ENCODE measurements at regions not wholly inside any gene's neighbourhood (a gene's known extent, or its start where the extent isn't known, plus 50 kb on each side); places are given as distances from the start of the nearest gene placed in this dataset.
A peak's percentile ranks its signal among the peaks of the same experiment; 100 is the strongest.

DNA sequence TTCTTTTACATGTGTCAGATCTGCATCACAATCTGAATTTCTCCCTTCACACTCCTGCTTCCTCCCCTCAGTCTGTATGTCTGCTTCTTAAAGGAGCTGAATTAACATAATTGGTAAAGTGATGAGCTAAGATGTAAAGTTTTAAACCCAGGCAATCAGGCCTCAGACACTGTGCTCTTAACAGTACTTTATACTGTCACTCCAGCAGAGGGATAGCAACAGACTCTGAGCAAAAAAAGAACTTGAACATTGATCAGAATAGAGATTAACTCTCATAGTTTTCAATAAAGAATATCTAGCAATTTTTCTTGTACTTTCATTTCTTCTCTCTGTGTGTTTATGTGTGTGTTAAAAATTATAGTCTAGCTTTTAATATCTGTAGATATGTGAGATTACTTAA is 110.3 kb downstream of the DUSP10 start:
- Mint-ChIP-seq H3K9me3 (no peaks in the 10 kb centered on the region), H3K27ac (peak overlapping the region in 1 of 7 donors; percentile 52), H3K27me3 (ENCODE audit: low read depth in 3 of 3) (peaks cover 0 to 2% (median 0%) of the 10 kb centered on the region in 3 donors), H3K36me3 (no peaks in the 10 kb centered on the region), H3K4me3 (no peak overlapping the region), H3K4me1 (no peaks in the 10 kb centered on the region)
- Histone ChIP-seq H2AFZ (ENCODE audit: insufficient read depth, low read depth, low read length, poor library complexity, severe bottlenecking) (no peak overlapping the region), H3K79me2 (ENCODE audit: insufficient read depth, low read length) (no peaks in the 10 kb centered on the region), H4K20me1 (ENCODE audit: insufficient read depth, low read length) (no peaks in the 10 kb centered on the region), H3K9ac (ENCODE audit: insufficient read depth, low read length, poor library complexity, severe bottlenecking) (no peak overlapping the region), H3K4me3 (replicated peaks in 1 of 3; ENCODE audit: low read depth in 2 of 3, low read length in 3 of 3) (no peak overlapping the region), H3K4me2 (replicated peaks; ENCODE audit: extremely low read depth, low read length, poor library complexity, severe bottlenecking) (no peak overlapping the region), H3K4me1 (ENCODE audit: control insufficient read depth in 1 of 2, insufficient read depth in 2 of 2, low read length in 2 of 2) (no peaks in the 10 kb centered on the region), H3K9me3 (replicated peaks in 1 of 2; ENCODE audit: control insufficient read depth in 1 of 2, insufficient read depth in 1 of 2, low read length in 2 of 2) (no peaks in the 10 kb centered on the region), H3K27ac (ENCODE audit: low read depth in 1 of 2, low read length in 2 of 2) (no peak overlapping the region), H3K27me3 (ENCODE audit: control insufficient read depth in 2 of 2, insufficient read depth in 2 of 2, low read length in 2 of 2) (no peaks in the 10 kb centered on the region), H3K36me3 (replicated peaks in 1 of 2; ENCODE audit: control insufficient read depth in 1 of 2, insufficient read depth in 2 of 2, low read length in 2 of 2) (no peaks in the 10 kb centered on the region)
- no peak for DNase-seq
- TF ChIP-seq CTCF (IDR thresholded peaks at IDR 0.05) = no peak
- intact Hi-C loops (cut with micrococcal nuclease) = no loop called here

DNA sequence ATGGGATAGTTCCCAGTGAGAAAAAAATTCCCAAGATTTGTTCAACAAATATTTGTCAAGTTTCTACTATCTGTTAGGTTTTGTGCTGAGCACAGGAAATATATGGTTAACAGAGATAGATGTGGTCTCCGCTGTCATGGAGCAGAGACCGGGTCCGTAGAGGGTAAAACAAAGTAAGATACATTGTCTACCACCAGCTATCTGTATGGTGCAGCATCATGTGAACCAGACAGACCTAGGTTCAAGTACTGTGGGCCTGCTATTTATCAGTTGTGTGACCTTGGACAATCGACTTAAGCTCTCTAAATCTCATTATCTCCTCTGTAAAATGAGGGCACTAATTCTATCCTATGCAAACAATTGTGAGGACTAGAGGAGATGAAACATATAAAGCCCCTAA is 109.8 kb downstream of the DUSP10 start:
- Mint-ChIP-seq H3K27ac (no peak overlapping the region), H3K36me3 (no peaks in the 10 kb centered on the region), H3K4me3 (no peak overlapping the region), H3K27me3 (ENCODE audit: low read depth in 3 of 3) (peaks cover 0 to 2% (median 0%) of the 10 kb centered on the region in 3 donors), H3K4me1 (no peaks in the 10 kb centered on the region), H3K9me3 (no peaks in the 10 kb centered on the region)
- H3K36me3 ChIP-seq (replicated peaks in 1 of 2; ENCODE audit: control insufficient read depth in 1 of 2, insufficient read depth in 2 of 2, low read length in 2 of 2) = no peaks in the 10 kb centered on the region
- no peaks in the 10 kb centered on the region for H3K79me2 ChIP-seq (ENCODE audit: insufficient read depth, low read length)
- no peak overlapping the region for H2AFZ ChIP-seq (ENCODE audit: insufficient read depth, low read depth, low read length, poor library complexity, severe bottlenecking)
- H3K9me3 ChIP-seq (replicated peaks in 1 of 2; ENCODE audit: control insufficient read depth in 1 of 2, insufficient read depth in 1 of 2, low read length in 2 of 2) = no peaks in the 10 kb centered on the region
- DNase-seq = no peak
- H3K9ac ChIP-seq (ENCODE audit: insufficient read depth, low read length, poor library complexity, severe bottlenecking) = no peak overlapping the region
- intact Hi-C loops (cut with micrococcal nuclease) = no loop called here
- WGBS (ENCODE audit: insufficient coverage) = 8% methylated on average over 2 of the region's 4 CpGs
- TF ChIP-seq CTCF (IDR thresholded peaks at IDR 0.05) = no peak
- H3K4me2 ChIP-seq (replicated peaks; ENCODE audit: extremely low read depth, low read length, poor library complexity, severe bottlenecking) = no peak overlapping the region
- no peaks in the 10 kb centered on the region for H3K27me3 ChIP-seq (ENCODE audit: control insufficient read depth in 2 of 2, insufficient read depth in 2 of 2, low read length in 2 of 2)
- no peak overlapping the region for H3K4me3 ChIP-seq (replicated peaks in 1 of 3; ENCODE audit: low read depth in 2 of 3, low read length in 3 of 3)
- no peaks in the 10 kb centered on the region for H3K4me1 ChIP-seq (ENCODE audit: control insufficient read depth in 1 of 2, insufficient read depth in 2 of 2, low read length in 2 of 2)
- no peaks in the 10 kb centered on the region for H4K20me1 ChIP-seq (ENCODE audit: insufficient read depth, low read length)
- no peak overlapping the region for H3K27ac ChIP-seq (ENCODE audit: low read depth in 1 of 2, low read length in 2 of 2)

Measured in CD14-positive monocyte (primary cell).